Right lobe of liver (tissue), 4 donors: ENCODE measurements at regions not wholly inside any gene's neighbourhood (a gene's known extent, or its start where the extent isn't known, plus 50 kb on each side); places are given as distances from the start of the nearest gene placed in this dataset.

Source experiments
- POLR2A ChIP-seq: fragments of 450-650 bp; IDR thresholded peaks from one replicate; pipeline ENCODE4 v1.6.1; 2017; ENCODE audit warnings: antibody characterized with exemption, mild to moderate bottlenecking
- TF ChIP-seq, protein P1 (sequence below), 4 donors: fragments of 200-600 bp in 3 of 4; fragments of 450-650 bp in 1 of 4; IDR thresholded peaks; one replicate each; pipeline versions ENCODE4 v1.5.1 to v1.8.0; 2016 to 2022; ENCODE audit warnings: antibody characterized with exemption in 4 of 4, mild to moderate bottlenecking in 2 of 4
- donor health status: DM: no; HTN: no; CAD: no.
- donor health status: DM: no; HTN: no; CAD: no.
- donor health status: DM: no; HTN: yes; CAD: no.

DNA sequence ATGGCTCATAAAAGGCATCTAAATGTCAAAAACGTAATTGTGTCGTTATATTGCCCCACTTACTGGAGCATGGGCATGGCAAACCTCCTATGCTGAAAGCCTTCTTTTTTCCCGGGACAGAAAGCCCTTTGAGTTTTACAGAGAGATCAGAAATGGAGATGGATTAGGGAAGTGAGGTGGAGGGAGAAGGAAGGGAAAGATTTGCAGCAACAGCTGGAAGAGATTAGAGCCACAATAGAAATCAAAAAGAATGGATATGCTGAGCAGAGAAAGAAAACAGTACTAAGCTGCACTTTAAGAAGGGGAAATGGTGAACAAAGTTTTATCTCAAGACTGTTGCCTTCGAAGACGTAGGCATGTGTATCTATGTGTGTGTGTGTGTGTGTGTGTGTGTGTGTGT lies 97.2 kb upstream of the PCGF5 start:
- TF ChIP-seq POLR2A = no peak
- TF ChIP-seq, protein P1, sequence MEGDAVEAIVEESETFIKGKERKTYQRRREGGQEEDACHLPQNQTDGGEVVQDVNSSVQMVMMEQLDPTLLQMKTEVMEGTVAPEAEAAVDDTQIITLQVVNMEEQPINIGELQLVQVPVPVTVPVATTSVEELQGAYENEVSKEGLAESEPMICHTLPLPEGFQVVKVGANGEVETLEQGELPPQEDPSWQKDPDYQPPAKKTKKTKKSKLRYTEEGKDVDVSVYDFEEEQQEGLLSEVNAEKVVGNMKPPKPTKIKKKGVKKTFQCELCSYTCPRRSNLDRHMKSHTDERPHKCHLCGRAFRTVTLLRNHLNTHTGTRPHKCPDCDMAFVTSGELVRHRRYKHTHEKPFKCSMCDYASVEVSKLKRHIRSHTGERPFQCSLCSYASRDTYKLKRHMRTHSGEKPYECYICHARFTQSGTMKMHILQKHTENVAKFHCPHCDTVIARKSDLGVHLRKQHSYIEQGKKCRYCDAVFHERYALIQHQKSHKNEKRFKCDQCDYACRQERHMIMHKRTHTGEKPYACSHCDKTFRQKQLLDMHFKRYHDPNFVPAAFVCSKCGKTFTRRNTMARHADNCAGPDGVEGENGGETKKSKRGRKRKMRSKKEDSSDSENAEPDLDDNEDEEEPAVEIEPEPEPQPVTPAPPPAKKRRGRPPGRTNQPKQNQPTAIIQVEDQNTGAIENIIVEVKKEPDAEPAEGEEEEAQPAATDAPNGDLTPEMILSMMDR (IDR thresholded peaks at IDR 0.05) = no peak
